Mesothelial cell of epicardium (in vitro differentiated cells): ENCODE measurements at regions not wholly inside any gene's neighbourhood (a gene's known extent, or its start where the extent isn't known, plus 50 kb on each side); places are given as distances from the start of the nearest gene placed in this dataset.

Experiments used
- DNase-seq, 2 experiments: peaks; one replicate each; pipeline ENCODE4 v3.0.0; 2021; ENCODE audit warnings: low spot score in 2 of 2; ENCODE audit not compliant: unreplicated experiment in 2 of 2
- H3K27ac Mint-ChIP-seq: 2 replicates; pipeline ENCODE4 v1.8.0; 2021; ENCODE audit warnings: mixed read lengths
- H3K27me3 Mint-ChIP-seq: 2 replicates; pipeline ENCODE4 v1.8.0; 2021; ENCODE audit warnings: low read depth, mixed read lengths
- H3K36me3 Mint-ChIP-seq: 2 replicates; pipeline ENCODE4 v1.8.0; 2021; ENCODE audit warnings: mixed read lengths
- H3K4me1 Mint-ChIP-seq: 2 replicates; pipeline ENCODE4 v1.8.0; 2021; ENCODE audit warnings: mixed read lengths
- H3K4me3 Mint-ChIP-seq: 2 replicates; pipeline ENCODE4 v1.8.0; 2021; ENCODE audit warnings: mild to moderate bottlenecking, moderate library complexity, mixed read lengths
- H3K9me3 Mint-ChIP-seq: 2 replicates; pipeline ENCODE4 v1.8.0; 2021; ENCODE audit warnings: mixed read lengths
- TF ChIP-seq, protein P1 (sequence below): fragments of 200-600 bp; sonication (generic); IDR thresholded peaks from one replicate; pipeline ENCODE4 v1.5.0; 2021; ENCODE audit warnings: antibody characterized with exemption; ENCODE audit not compliant: unreplicated experiment

DNA sequence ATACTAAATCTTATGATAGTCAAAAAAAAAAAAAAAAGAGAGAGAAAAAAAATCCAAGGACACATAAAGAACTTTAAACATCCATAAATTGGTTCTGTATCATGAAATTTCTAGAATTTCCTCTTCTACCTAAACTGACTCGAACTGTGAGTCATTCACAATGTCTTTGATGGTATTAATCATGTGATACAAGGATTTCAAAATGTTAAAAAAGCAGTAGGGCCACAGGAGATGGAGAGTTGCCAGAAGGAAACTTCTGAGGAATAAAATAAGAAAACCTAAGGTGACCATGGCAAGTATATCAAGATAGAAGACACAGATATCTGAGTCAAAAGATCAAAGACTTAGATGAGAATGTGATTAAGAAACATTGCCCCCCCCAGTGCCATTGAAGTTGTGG, 1320.9 kb upstream of the FLRT2 start:
- TF ChIP-seq, protein P1, sequence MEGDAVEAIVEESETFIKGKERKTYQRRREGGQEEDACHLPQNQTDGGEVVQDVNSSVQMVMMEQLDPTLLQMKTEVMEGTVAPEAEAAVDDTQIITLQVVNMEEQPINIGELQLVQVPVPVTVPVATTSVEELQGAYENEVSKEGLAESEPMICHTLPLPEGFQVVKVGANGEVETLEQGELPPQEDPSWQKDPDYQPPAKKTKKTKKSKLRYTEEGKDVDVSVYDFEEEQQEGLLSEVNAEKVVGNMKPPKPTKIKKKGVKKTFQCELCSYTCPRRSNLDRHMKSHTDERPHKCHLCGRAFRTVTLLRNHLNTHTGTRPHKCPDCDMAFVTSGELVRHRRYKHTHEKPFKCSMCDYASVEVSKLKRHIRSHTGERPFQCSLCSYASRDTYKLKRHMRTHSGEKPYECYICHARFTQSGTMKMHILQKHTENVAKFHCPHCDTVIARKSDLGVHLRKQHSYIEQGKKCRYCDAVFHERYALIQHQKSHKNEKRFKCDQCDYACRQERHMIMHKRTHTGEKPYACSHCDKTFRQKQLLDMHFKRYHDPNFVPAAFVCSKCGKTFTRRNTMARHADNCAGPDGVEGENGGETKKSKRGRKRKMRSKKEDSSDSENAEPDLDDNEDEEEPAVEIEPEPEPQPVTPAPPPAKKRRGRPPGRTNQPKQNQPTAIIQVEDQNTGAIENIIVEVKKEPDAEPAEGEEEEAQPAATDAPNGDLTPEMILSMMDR = no peak
- Mint-ChIP-seq H3K4me3 (no peak overlapping the region), H3K27me3 (no peaks in the 10 kb centered on the region), H3K27ac (peak overlapping the region; percentile 13), H3K9me3 (peaks cover 8% of the 10 kb centered on the region), H3K36me3 (no peaks in the 10 kb centered on the region), H3K4me1 (peaks cover 12% of the 10 kb centered on the region)
- no peak for DNase-seq

DNA sequence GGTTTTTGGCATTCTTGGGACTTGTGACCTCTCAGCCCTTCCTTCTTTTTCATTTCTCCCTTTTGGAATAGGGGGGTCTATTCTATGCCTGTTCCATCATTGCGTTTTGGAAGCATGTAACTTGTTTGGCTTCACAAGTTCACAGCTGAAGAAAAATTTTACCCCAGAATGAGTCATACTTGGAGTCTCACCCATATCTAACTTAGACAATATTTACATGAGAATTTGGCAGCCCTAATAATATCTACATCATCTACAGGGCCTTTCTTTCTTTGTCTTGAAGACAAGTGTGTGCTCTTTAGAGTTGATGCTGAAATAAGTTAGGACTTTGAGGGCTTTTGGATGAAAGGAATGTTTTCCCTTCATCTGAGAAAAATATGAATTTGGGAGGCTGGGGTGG, 1312.9 kb upstream of the FLRT2 start:
- Mint-ChIP-seq H3K9me3 (peaks cover 33% of the 10 kb centered on the region), H3K4me1 (no peaks in the 10 kb centered on the region), H3K4me3 (no peak overlapping the region), H3K36me3 (peaks cover 16% of the 10 kb centered on the region), H3K27ac (no peak overlapping the region), H3K27me3 (no peaks in the 10 kb centered on the region)
- TF ChIP-seq, protein P1 = no peak
- no peak for DNase-seq

DNA sequence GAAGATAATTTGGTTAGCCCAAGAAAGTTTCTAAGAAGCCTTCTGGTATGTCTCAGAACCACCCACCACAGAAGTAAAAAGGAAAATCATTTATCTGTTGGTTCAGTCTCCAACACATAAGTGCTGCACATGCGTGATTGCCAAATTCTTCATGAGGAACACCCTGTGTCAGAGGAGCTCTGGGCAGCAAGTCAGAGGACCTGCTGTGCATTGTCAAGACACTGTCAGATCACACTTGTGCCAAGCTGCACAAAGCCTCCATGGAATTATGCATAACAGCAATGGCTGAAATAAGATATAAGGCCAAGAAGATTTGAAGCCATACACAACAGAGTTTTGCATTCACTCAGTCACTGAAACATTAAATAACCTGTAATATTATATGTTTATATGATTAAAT, 1304.7 kb upstream of the FLRT2 start:
- no peak overlapping the region for H3K27ac Mint-ChIP-seq
- H3K36me3 Mint-ChIP-seq = no peaks in the 10 kb centered on the region
- no peak overlapping the region for H3K4me3 Mint-ChIP-seq
- TF ChIP-seq, protein P1 = no peak
- DNase-seq = no peak
- no peaks in the 10 kb centered on the region for H3K27me3 Mint-ChIP-seq
- peaks cover 4% of the 10 kb centered on the region for H3K9me3 Mint-ChIP-seq
- H3K4me1 Mint-ChIP-seq = peaks cover 8% of the 10 kb centered on the region

DNA sequence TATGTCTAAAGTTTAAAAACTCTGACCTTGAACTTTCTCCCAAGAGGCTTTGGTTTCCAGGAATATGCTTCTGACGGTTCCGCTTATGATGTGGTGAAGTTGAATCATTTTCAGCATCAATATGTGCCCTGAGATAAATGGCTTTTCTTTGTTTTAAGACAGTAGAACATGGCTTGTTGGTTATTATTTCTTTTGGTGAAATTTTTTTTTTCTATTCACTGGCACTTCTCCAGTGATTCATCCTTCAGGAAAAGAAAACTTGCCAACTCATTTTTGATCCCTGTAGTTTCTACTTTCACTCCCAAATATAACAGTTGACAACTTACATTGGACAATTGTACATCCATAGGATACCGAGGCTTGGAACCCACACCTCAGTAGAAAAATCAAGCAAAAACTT, 1301.2 kb upstream of the FLRT2 start:
- Mint-ChIP-seq H3K4me3 (no peak overlapping the region), H3K36me3 (no peaks in the 10 kb centered on the region), H3K4me1 (peaks cover 11% of the 10 kb centered on the region), H3K9me3 (no peaks in the 10 kb centered on the region), H3K27ac (no peak overlapping the region), H3K27me3 (no peaks in the 10 kb centered on the region)
- TF ChIP-seq, protein P1 = no peak
- DNase-seq = no peak

DNA sequence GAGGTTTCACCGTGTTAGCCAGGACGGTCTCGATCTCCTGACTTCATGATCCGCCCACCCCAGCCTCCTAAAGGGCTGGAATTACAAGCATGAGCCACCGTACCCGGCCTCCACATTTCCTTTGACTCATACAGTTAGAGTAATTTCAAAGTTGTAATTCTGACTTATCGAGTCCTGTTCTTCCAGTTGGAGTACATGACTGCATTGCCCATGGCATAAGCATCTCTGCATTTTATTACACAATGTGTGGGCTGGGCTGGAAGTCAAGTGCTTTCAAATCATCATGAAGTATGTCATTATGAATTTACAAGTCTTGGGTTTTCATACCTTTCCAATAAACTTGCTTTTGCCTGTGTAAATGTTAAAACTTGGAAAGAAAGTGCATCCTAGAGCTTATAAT, 1295.7 kb upstream of the FLRT2 start:
- DNase-seq = no peak
- no peak overlapping the region for H3K4me3 Mint-ChIP-seq
- no peaks in the 10 kb centered on the region for H3K27me3 Mint-ChIP-seq
- no peaks in the 10 kb centered on the region for H3K9me3 Mint-ChIP-seq
- H3K4me1 Mint-ChIP-seq = peaks cover 18% of the 10 kb centered on the region
- TF ChIP-seq, protein P1 = no peak
- H3K27ac Mint-ChIP-seq = no peak overlapping the region
- no peaks in the 10 kb centered on the region for H3K36me3 Mint-ChIP-seq

DNA sequence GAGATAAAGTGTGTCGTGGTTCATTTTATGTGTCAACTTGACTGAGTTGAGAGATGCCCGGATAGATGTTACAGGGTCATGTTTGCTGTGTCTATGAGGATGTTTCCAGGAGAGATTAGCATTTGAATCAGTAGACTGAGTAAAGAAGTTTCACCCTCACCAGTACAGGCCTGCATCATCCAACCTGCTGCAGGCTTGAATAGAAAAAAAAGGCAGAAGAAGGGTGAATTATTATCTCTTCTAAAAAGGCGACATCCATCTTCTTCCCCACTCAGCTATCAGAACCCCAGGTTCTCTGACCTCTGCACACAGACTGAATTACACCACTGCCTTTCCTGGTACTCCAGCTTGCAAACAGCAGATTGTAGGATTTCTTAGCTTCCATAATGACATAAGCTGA, 1293.7 kb upstream of the FLRT2 start:
- H3K4me3 Mint-ChIP-seq = no peak overlapping the region
- DNase-seq = no peak
- no peaks in the 10 kb centered on the region for H3K36me3 Mint-ChIP-seq
- H3K4me1 Mint-ChIP-seq = peaks cover 8% of the 10 kb centered on the region
- H3K27ac Mint-ChIP-seq = no peak overlapping the region
- TF ChIP-seq, protein P1 = no peak
- peaks cover under 1% of the 10 kb centered on the region for H3K9me3 Mint-ChIP-seq
- H3K27me3 Mint-ChIP-seq = no peaks in the 10 kb centered on the region
